ENCODE measurements at regions not wholly inside any gene's neighbourhood (a gene's known extent, or its start where the extent isn't known, plus 50 kb on each side); places are given as distances from the start of the nearest gene placed in this dataset.

- TF ChIP-seq, protein P1, sequence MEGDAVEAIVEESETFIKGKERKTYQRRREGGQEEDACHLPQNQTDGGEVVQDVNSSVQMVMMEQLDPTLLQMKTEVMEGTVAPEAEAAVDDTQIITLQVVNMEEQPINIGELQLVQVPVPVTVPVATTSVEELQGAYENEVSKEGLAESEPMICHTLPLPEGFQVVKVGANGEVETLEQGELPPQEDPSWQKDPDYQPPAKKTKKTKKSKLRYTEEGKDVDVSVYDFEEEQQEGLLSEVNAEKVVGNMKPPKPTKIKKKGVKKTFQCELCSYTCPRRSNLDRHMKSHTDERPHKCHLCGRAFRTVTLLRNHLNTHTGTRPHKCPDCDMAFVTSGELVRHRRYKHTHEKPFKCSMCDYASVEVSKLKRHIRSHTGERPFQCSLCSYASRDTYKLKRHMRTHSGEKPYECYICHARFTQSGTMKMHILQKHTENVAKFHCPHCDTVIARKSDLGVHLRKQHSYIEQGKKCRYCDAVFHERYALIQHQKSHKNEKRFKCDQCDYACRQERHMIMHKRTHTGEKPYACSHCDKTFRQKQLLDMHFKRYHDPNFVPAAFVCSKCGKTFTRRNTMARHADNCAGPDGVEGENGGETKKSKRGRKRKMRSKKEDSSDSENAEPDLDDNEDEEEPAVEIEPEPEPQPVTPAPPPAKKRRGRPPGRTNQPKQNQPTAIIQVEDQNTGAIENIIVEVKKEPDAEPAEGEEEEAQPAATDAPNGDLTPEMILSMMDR (IDR thresholded peaks at IDR 0.05), result no peak
- no peak for TF ChIP-seq EP300 (IDR thresholded peaks at IDR 0.05)
Measured at GRCh38 chr4:157634057-157634456, 413.5 kb downstream of the GRIA2 start.

Measured in tibial nerve (tissue), 4 donors.